ENCODE measurements at regions not wholly inside any gene's neighbourhood (a gene's known extent, or its start where the extent isn't known, plus 50 kb on each side); places are given as distances from the start of the nearest gene placed in this dataset.

DNA sequence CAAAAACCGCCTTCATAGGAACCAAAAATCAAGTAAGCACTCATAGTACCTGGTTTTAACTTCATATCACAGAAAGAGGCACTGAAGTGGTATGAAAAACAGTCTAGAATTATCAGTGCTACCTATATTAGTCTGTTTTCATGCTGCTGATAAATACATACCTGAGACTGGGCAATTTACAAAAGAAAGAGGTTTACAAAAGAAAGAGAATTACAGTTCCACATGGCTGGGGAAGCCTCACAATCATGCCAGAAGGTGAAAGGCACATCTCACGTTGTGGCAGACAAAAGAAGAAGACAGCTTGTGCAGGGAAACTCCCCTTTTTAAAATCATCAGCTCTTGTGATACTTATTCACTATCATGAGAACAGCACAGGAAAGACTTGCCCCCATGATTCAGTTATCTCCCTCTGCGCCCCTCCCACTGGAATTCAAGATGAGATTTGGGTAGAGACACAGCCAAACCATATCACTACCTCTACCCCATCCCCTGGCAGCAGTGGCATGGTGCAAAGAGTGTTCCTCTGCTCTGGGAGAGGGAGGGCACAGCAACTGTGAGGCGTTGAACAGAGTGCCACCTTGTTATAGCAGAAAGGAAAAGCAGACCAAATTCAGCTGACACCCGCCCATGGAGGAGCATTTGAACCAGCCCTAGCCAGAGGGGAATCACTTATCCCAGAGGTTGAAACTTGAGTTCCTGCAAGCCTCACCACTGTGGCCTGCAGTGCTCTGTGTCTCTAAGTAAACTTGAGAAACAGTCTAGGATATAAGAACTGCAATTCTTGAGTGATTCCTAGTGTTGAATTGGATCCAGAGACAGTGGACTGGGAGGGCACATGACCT, 61.9 kb upstream of the PTPRZ1 start:
- H3K9me3 ChIP-seq (replicated peaks in 1 of 11): peaks cover 8 to 18% (median 15%) of the 10 kb centered on the region in 11 experiments; a peak in 21 of 22 replicates
- H3K4me2 ChIP-seq: no peak overlapping the region

DNA sequence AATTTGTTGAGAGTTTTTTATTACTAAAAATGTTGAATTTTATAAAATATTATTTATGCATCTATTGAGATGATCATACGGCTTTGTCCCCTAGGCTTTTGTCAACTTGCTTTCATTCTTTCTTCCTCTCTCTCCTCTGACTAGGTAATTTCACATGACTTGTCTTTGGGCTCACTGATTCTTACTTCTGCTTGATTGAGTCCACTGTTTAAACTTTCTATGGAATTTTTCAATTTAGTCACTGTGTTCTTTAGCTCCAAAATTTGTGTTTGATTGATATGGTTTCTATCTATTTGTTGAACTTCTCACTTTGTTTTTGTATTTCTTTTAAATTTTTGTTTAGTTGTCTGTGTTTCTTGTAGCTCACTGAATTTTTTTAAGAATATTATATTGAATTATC, 65.9 kb upstream of the PTPRZ1 start:
- TF ChIP-seq Cebpa-rat (IDR thresholded peaks at IDR 0.05): no peak
- Histone ChIP-seq H3K36me3 (no peaks in the 10 kb centered on the region), H3K4me1 (no peaks in the 10 kb centered on the region), H3K4me3 (no peak overlapping the region), H3K27ac (no peak overlapping the region), H3K9me3 (replicated peaks in 1 of 11) (peaks cover 8 to 18% (median 15%) of the 10 kb centered on the region in 11 experiments; a peak in 21 of 22 replicates), H4K20me1 (no peaks in the 10 kb centered on the region), H3K27me3 (no peaks in the 10 kb centered on the region), H3K4me2 (no peak overlapping the region), H3K9ac (no peak overlapping the region)

More for the DNA sequence above, 61.9 kb upstream of the PTPRZ1 start:
- Histone ChIP-seq H3K27ac (no peak overlapping the region), H4K20me1 (no peaks in the 10 kb centered on the region), H3K4me1 (no peaks in the 10 kb centered on the region), H3K4me3 (no peak overlapping the region), H3K27me3 (no peaks in the 10 kb centered on the region), H3K9ac (no peak overlapping the region), H3K36me3 (no peaks in the 10 kb centered on the region)
- no peak for TF ChIP-seq Cebpa-rat (IDR thresholded peaks at IDR 0.05)

DNA sequence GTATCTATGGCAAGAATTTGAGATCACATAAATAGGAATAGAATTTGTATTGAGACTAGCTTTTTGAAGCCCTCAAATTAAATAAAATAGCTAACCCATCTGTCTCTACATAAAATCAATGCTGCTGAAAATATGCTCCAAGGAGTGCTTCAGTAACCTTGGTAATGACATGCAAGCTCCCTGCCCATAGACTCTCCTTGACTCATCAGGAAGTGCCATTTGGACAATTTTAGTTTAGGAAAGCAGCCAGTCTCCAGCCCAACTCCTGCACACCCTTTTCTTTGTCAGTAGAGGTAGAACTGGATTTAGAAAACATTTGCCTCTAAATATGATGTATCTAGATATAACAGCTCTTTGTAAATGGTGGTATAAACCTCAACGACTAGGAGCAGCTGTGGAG, 69.9 kb upstream of the PTPRZ1 start:
- no peaks in the 10 kb centered on the region for H3K27me3 ChIP-seq
- H3K36me3 ChIP-seq: no peaks in the 10 kb centered on the region
- no peaks in the 10 kb centered on the region for H4K20me1 ChIP-seq
- H3K9me3 ChIP-seq (replicated peaks in 1 of 11): peaks cover 8 to 17% (median 15%) of the 10 kb centered on the region in 11 experiments; a peak in 21 of 22 replicates
- TF ChIP-seq Cebpa-rat (IDR thresholded peaks at IDR 0.05): no peak
- no peak overlapping the region for H3K9ac ChIP-seq
- H3K4me1 ChIP-seq: no peaks in the 10 kb centered on the region
- H3K27ac ChIP-seq: no peak overlapping the region
- no peak overlapping the region for H3K4me2 ChIP-seq
- H3K4me3 ChIP-seq: no peak overlapping the region

DNA sequence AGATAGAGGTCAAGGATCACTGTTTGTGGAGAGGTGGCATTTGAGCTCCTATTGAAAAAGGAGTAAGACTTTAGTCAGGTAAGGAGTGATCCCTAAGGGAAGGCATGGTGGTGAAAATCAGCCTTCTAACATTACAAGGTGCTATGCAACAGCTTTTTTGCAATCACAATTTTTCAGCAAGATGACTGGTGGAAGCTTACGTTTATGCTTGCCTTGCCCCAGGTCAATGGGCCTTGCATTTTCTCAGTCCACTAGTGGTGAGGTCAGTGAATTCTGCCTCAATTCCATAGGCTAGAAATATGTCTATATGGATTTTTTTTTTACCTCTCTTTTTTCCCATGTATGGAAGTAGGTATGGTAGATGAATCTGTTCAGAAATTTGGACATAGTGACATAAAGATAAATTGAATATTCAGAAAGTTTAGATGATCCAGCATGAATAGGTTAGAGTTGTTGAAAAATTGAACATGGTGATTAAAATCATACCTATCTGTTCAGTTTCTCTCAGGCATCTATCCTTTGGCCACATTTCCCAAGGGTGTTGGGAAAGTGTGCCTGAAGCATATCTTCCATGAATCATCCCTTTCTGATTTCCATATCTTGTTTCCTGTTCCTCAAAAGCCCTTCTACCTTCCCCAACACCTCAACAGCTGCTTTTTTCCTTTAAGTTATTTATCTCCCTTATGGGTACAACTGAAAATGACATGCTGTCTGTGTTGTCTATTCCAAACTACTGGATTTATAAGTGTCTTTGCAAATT, 71.9 kb upstream of the PTPRZ1 start:
- Histone ChIP-seq H3K27me3 (no peaks in the 10 kb centered on the region), H3K27ac (no peak overlapping the region), H3K4me3 (no peak overlapping the region), H3K4me2 (no peak overlapping the region), H4K20me1 (no peaks in the 10 kb centered on the region), H3K9me3 (replicated peaks in 1 of 11) (no peaks in the 10 kb centered on the region), H3K9ac (no peak overlapping the region), H3K36me3 (no peaks in the 10 kb centered on the region), H3K4me1 (no peaks in the 10 kb centered on the region)
- no peak for TF ChIP-seq Cebpa-rat (IDR thresholded peaks at IDR 0.05)

DNA sequence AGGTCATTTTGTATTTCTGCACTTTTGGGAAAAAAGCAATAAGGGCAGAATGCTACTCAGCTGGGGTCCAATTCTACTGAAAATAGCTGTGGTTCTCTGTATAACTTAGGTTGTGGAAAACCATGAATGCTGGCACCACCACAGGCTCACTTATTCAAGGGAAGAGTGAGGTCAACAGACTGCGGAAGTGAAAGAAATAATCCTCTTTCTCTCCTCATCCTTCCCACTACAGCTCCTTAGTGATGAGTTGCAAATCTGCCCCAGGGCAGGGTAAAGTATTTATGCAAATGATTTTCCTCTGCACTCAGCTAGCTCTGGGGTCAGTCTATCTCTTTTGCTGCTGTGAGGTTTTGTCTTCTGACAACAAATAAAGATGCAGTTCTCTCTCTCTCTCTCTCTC, 74.1 kb upstream of the PTPRZ1 start:
- Histone ChIP-seq H3K36me3 (no peaks in the 10 kb centered on the region), H4K20me1 (no peaks in the 10 kb centered on the region), H3K4me2 (no peak overlapping the region), H3K27me3 (no peaks in the 10 kb centered on the region), H3K4me3 (no peak overlapping the region), H3K4me1 (no peaks in the 10 kb centered on the region), H3K9me3 (replicated peaks in 1 of 11) (no peaks in the 10 kb centered on the region), H3K9ac (no peak overlapping the region), H3K27ac (no peak overlapping the region)
- TF ChIP-seq Cebpa-rat (IDR thresholded peaks at IDR 0.05): no peak

DNA sequence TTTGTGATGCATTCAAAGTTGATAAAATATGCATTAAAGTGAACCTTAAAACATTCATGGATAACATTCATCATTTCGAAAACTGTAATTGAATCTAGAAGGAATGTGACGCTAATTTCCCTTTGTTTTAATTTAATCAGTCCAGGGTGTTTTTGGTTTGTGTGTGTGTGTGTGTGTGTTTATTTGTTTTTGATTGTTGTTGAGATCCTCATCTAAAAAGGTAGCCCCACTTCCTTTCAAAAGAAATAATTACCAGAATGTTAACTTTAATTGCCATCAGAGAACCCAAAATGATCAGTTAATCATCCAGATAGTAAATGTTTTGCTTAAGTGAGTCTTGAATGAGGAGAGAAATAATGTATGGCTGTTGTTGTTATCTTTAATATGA, 74.5 kb upstream of the PTPRZ1 start:
- Histone ChIP-seq H3K4me2 (no peak overlapping the region), H3K4me3 (no peak overlapping the region), H3K27ac (no peak overlapping the region), H3K9ac (no peak overlapping the region), H3K27me3 (no peaks in the 10 kb centered on the region), H3K4me1 (no peaks in the 10 kb centered on the region), H3K9me3 (replicated peaks in 1 of 11) (no peaks in the 10 kb centered on the region), H4K20me1 (no peaks in the 10 kb centered on the region), H3K36me3 (no peaks in the 10 kb centered on the region)
- no peak for TF ChIP-seq Cebpa-rat (IDR thresholded peaks at IDR 0.05)

DNA sequence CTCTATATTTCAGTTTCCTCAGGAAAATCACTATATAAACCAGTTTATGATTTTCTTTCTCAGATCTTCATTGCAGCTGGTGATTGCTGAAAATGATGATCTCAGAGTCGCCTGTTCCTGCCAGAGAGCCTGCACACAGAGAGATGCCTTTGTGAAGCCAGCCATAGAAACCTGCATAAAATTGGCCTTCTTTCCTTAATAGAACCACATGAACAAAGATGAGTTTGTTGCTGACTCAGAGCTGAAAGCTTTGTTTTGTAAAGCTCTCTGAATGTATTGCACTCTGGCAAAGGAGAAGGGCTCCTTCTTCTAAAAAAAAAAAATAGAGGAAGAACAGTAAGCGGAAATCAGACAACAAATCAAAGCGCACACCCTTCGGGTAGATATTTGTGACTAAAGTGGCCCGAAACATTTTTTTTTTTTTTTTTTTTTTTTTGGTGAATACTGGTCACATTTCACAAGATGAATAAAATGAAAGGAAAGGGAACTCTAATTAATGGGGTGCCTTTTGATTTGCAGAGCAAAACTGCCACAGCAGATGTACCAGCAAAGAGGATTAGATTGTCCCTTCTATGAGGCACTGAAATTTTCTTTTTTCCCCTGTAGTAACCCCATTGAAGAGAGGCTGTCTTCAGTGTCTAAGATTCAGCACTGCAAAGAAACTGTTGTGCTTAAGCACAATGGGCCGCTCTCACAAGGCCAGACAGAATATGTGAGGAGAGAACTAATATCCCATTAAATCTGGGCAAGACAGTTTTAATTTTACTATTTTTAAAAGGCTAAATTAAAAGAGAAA, 75.1 kb upstream of the PTPRZ1 start:
- Histone ChIP-seq H4K20me1 (no peaks in the 10 kb centered on the region), H3K27ac (no peak overlapping the region)

DNA sequence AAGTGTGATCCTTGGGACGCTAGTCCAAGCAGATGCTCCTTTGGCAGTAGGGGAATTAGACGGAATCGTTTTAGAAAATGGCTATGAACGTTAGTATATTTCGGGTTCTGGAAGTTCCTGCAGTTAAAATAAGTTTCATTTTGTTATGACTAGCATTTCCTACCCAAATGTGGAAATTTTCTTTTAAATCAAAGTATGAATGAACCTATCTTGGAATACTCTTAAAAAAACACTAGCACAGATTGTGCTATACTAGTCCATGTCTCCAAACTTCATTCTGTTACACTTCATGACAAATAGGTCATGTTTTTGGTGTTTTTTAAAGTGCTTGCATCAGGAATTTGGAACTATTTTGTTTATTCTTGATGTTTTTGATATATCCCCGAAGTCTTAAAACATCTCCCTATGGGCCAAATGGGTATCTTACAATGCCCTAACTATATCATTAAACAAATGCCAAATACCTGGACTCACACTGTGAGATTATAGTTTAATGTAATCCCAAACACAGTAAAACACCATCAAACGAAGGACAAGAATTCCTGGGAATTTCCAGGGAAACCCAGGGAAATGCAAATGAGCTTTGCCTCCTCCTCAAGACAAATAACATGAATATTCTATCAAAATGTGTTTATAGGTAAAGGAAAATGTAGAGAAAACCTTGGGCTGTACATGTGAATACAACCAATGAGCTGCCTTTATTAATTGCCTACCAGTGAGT, 75.9 kb upstream of the PTPRZ1 start:
- Histone ChIP-seq H3K4me2 (no peak overlapping the region), H3K27ac (no peak overlapping the region)

More for the DNA sequence above, 75.1 kb upstream of the PTPRZ1 start:
- no peak overlapping the region for H3K4me2 ChIP-seq
- no peaks in the 10 kb centered on the region for H3K27me3 ChIP-seq
- no peak overlapping the region for H3K9ac ChIP-seq
- no peaks in the 10 kb centered on the region for H3K9me3 ChIP-seq (replicated peaks in 1 of 11)
- no peaks in the 10 kb centered on the region for H3K4me1 ChIP-seq
- H3K36me3 ChIP-seq: no peaks in the 10 kb centered on the region
- no peak for TF ChIP-seq Cebpa-rat (IDR thresholded peaks at IDR 0.05)
- H3K4me3 ChIP-seq: no peak overlapping the region

DNA sequence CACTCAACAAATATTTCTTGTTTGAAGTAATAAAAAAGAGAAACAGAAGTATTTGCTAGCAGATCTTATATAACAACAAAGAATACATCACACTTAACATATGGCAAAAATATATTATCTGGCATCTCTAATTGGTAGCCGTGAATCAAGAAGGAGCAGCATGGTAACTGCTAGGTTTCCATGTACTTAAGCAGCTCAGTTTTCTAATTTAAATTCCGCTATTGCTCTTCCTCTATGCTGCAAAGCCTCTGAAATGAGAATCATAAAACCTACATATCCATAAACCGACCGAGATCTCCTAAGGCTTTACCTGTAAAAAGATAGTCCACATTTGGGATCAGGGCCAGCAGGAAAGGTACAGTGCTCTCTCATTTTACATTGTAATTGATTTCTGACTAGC, 76.6 kb upstream of the PTPRZ1 start:
- no peak overlapping the region for H3K4me3 ChIP-seq
- H3K9me3 ChIP-seq (replicated peaks in 1 of 11): no peaks in the 10 kb centered on the region
- H3K36me3 ChIP-seq: no peaks in the 10 kb centered on the region
- no peaks in the 10 kb centered on the region for H4K20me1 ChIP-seq
- no peaks in the 10 kb centered on the region for H3K27me3 ChIP-seq
- no peak overlapping the region for H3K4me2 ChIP-seq
- no peaks in the 10 kb centered on the region for H3K4me1 ChIP-seq
- TF ChIP-seq Cebpa-rat (IDR thresholded peaks at IDR 0.05): no peak
- H3K27ac ChIP-seq: no peak overlapping the region
- no peak overlapping the region for H3K9ac ChIP-seq

More for the DNA sequence above, 75.9 kb upstream of the PTPRZ1 start:
- TF ChIP-seq Cebpa-rat (IDR thresholded peaks at IDR 0.05): no peak
- H3K4me3 ChIP-seq: no peak overlapping the region
- no peaks in the 10 kb centered on the region for H4K20me1 ChIP-seq
- no peaks in the 10 kb centered on the region for H3K9me3 ChIP-seq (replicated peaks in 1 of 11)
- H3K27me3 ChIP-seq: no peaks in the 10 kb centered on the region
- H3K4me1 ChIP-seq: no peaks in the 10 kb centered on the region
- H3K36me3 ChIP-seq: no peaks in the 10 kb centered on the region
- H3K9ac ChIP-seq: no peak overlapping the region
